ENCODE measurements at regions not wholly inside any gene's neighbourhood (a gene's known extent, or its start where the extent isn't known, plus 50 kb on each side); places are given as distances from the start of the nearest gene placed in this dataset.

- TF ChIP-seq CTCF (conservative IDR thresholded peaks at IDR 0.05 in 1 of 2, IDR thresholded peaks at IDR 0.05 in 1 of 2; ENCODE audit: extremely low read depth in 1 of 2, insufficient read depth in 1 of 2, low read depth in 1 of 2, low read length in 2 of 2): no peak
- no peak for TF ChIP-seq EZH2 (IDR thresholded peaks at IDR 0.05; ENCODE audit: borderline replicate concordance, low read length)
These were observed 190.7 kb upstream of the MKI67 start for GRCh38 chr10:128316925-128317324.

Data from mammary epithelial cell (primary cell).